SJSA1 (cell line): ENCODE measurements at regions not wholly inside any gene's neighbourhood (a gene's known extent, or its start where the extent isn't known, plus 50 kb on each side); places are given as distances from the start of the nearest gene placed in this dataset.
A peak's percentile ranks its signal among the peaks of the same experiment; 100 is the strongest.

Experiments used
- DNase-seq, 2 experiments: peaks; one replicate each; pipeline ENCODE4 v3.0.0-alpha.2; 2015 to 2020; ENCODE audit warnings: low spot score in 2 of 2, low read depth in 1 of 2
- H3K27ac ChIP-seq: fragments of 250-450 bp; sonication (Bioruptor Pico); 2 replicates; pipeline ENCODE4 v1.5.1; 2020; ENCODE audit warnings: mild to moderate bottlenecking, moderate library complexity
- H3K27me3 ChIP-seq: fragments of 250-450 bp; sonication (Bioruptor Pico); replicated peaks from 2 replicates; pipeline ENCODE4 v1.5.1; 2020; ENCODE audit warnings: mild to moderate bottlenecking, moderate library complexity
- H3K36me3 ChIP-seq: fragments of 250-450 bp; sonication (Bioruptor Pico); 2 replicates; pipeline ENCODE4 v1.5.1; 2020; ENCODE audit warnings: mild to moderate bottlenecking
- H3K4me1 ChIP-seq: fragments of 250-450 bp; sonication (Bioruptor Pico); replicated peaks from 2 replicates; pipeline ENCODE4 v1.6.1; 2021; ENCODE audit warnings: mild to moderate bottlenecking
- H3K4me3 ChIP-seq: fragments of 250-450 bp; sonication (Bioruptor Pico); 2 replicates; pipeline ENCODE4 v1.5.1; 2020; ENCODE audit warnings: mild to moderate bottlenecking
- H3K9me3 ChIP-seq: fragments of 250-450 bp; sonication (Bioruptor Pico); replicated peaks from 2 replicates; pipeline ENCODE4 v1.5.1; 2020; ENCODE audit warnings: mild to moderate bottlenecking

GRCh38 chr12:58169826-58170225 lies 228.5 kb downstream of the ATP23 start:
- H3K9me3 ChIP-seq: no peaks in the 10 kb centered on the region
- no peaks in the 10 kb centered on the region for H3K27me3 ChIP-seq
- H3K36me3 ChIP-seq: no peaks in the 10 kb centered on the region
- H3K27ac ChIP-seq: no peak overlapping the region
- no peaks in the 10 kb centered on the region for H3K4me1 ChIP-seq
- DNase-seq: no peak
- H3K4me3 ChIP-seq: no peak overlapping the region

DNA sequence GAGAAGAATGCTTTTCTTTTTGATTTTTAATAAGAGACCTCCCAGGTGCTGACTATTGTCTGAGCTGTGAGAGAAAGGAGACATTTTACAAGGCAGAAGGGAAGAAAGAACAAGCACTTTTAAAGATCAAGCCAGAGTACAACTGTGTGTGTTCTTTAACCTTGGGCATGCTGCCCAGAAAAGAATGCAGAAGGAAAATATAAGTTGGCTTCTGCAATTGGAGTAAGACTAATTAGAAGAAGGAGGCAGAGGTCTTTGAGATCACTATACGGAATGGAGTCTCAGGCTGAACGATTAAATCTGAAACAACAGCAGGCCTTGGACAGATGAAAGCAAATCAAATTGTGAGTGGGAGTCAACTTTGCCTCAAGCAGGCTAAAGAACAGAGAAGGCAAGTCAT lies 230.5 kb downstream of the ATP23 start:
- no peak overlapping the region for H3K27ac ChIP-seq
- H3K27me3 ChIP-seq: no peaks in the 10 kb centered on the region
- H3K36me3 ChIP-seq: no peaks in the 10 kb centered on the region
- DNase-seq: peak in 1 of 2 experiments; percentile 3
- no peak overlapping the region for H3K4me3 ChIP-seq
- no peaks in the 10 kb centered on the region for H3K4me1 ChIP-seq
- H3K9me3 ChIP-seq: no peaks in the 10 kb centered on the region

DNA sequence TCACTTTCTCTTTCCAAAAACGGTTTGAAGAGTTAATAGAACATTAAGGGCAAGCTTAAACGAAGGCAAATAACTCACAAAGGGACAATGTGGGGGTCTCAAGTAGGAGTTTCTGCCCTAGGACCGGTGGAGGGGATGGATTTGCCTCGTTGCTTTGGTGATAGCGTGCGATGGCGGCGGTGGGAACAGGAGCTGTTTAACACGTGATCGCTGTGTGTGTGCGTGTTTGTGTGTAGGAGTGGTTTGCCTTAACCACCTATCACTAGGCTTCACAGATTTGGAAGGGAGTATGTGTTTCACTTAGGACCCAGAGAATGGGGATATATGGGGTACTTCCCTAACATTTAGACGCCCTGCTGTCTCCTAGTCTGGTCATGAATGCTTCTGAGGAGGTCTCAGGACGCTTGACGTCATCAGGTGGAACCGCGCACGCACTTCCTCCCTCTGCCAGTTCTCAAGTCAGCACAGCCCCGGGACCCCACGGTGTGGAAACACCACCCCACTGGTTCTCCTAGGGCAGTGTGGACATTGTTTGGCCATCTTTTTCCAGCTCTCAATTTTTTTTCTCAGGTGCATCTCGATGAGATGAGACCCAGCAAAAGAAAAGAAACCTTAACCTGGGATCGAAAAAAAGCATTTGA lies 231.2 kb downstream of the ATP23 start:
- H3K27ac ChIP-seq: no peak overlapping the region
- no peaks in the 10 kb centered on the region for H3K9me3 ChIP-seq
- no peaks in the 10 kb centered on the region for H3K36me3 ChIP-seq
- no peak for DNase-seq
- H3K4me3 ChIP-seq: no peak overlapping the region
- H3K4me1 ChIP-seq: no peaks in the 10 kb centered on the region
- no peaks in the 10 kb centered on the region for H3K27me3 ChIP-seq

- H3K36me3 ChIP-seq: no peaks in the 10 kb centered on the region
- no peaks in the 10 kb centered on the region for H3K27me3 ChIP-seq
- no peaks in the 10 kb centered on the region for H3K9me3 ChIP-seq
- no peaks in the 10 kb centered on the region for H3K4me1 ChIP-seq
- no peak overlapping the region for H3K27ac ChIP-seq
- H3K4me3 ChIP-seq: no peak overlapping the region
- DNase-seq: no peak
These were observed 232.9 kb downstream of the ATP23 start for GRCh38 chr12:58174316-58174715.

DNA sequence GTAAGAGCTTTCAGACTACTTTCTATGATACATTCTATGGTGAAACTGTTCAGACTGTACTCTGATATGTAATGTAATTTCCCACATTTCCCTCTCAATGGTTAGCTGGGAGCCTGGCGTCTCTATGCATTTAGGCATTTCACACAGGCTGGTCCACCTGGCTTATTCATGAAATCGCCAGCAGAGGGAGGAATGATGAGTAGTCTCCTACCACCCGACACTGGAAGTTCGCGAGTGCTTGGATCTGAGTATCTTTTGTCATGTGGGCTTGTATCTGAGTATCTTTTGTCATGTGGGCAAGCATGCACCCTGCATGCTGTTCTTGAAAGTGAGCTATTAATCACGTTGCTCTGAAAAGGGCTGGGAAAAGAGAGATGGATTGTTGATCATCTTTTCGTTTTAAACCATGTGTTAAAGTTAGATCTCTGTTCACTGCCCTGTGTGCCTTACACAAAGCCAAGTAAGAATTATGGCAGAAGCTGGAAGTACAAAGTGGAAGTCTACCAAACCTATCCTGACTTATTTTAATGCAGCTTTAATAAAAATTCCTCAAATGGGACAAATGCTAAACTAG lies 235.0 kb downstream of the ATP23 start:
- H3K36me3 ChIP-seq: no peaks in the 10 kb centered on the region
- no peak overlapping the region for H3K27ac ChIP-seq
- H3K9me3 ChIP-seq: no peaks in the 10 kb centered on the region
- DNase-seq: no peak
- H3K4me3 ChIP-seq: no peak overlapping the region
- H3K4me1 ChIP-seq: no peaks in the 10 kb centered on the region
- H3K27me3 ChIP-seq: no peaks in the 10 kb centered on the region

DNA sequence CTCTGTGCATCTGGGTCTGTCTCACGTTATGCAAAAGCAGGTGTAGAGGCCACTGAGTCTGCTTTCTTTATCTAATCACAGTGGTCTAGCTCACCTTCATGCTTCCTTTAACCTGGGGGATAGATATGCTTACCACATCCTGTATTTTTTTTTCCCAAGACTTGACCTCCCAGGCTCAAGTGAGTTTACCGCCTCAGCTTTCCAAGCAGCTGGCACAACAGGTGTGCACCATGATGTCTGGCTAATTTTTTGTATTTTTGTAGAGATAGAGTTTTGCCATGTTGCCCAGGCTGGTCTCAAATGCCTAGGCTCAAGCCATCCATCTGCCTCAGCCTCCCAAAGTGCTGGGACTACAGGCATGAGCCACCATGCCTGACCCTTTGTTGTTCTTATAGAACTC lies 236.0 kb downstream of the ATP23 start:
- no peaks in the 10 kb centered on the region for H3K4me1 ChIP-seq
- no peak for DNase-seq

DNA sequence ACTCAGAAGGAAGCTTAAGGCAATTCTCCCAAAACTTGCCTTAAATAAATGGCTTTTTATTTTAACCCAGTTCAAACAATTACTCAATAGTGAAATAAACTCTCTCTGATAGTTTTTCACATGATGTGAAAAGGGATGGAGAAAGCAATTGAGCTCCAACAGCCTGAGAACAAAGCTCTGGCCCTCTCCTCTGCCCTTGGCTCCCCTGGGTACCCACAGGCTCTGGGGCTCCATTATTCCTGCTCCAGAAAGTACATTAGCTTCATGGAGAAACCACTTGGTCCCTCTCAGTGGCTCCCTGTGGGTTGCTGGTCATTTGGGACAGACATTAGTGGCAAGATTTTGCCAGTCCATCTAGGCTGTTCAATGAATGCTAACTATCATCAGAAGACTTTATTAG lies 242.8 kb downstream of the ATP23 start:
- Histone ChIP-seq H3K27ac (no peak overlapping the region), H3K27me3 (no peaks in the 10 kb centered on the region), H3K4me3 (no peak overlapping the region), H3K36me3 (no peaks in the 10 kb centered on the region), H3K9me3 (no peaks in the 10 kb centered on the region), H3K4me1 (no peaks in the 10 kb centered on the region)
- no peak for DNase-seq

More for the DNA sequence above, 236.0 kb downstream of the ATP23 start:
- Histone ChIP-seq H3K27me3 (no peaks in the 10 kb centered on the region), H3K4me3 (no peak overlapping the region), H3K27ac (no peak overlapping the region), H3K36me3 (no peaks in the 10 kb centered on the region), H3K9me3 (no peaks in the 10 kb centered on the region)

GRCh38 chr12:58186401-58186800 lies 245.0 kb downstream of the ATP23 start:
- Histone ChIP-seq H3K4me3 (no peak overlapping the region), H3K9me3 (no peaks in the 10 kb centered on the region), H3K27ac (no peak overlapping the region), H3K27me3 (no peaks in the 10 kb centered on the region), H3K4me1 (no peaks in the 10 kb centered on the region), H3K36me3 (no peaks in the 10 kb centered on the region)
- no peak for DNase-seq

GRCh38 chr12:58186914-58187313 lies 245.5 kb downstream of the ATP23 start:
- Histone ChIP-seq H3K27me3 (no peaks in the 10 kb centered on the region), H3K9me3 (no peaks in the 10 kb centered on the region), H3K4me3 (no peak overlapping the region), H3K4me1 (no peaks in the 10 kb centered on the region), H3K36me3 (no peaks in the 10 kb centered on the region), H3K27ac (no peak overlapping the region)
- no peak for DNase-seq

DNA sequence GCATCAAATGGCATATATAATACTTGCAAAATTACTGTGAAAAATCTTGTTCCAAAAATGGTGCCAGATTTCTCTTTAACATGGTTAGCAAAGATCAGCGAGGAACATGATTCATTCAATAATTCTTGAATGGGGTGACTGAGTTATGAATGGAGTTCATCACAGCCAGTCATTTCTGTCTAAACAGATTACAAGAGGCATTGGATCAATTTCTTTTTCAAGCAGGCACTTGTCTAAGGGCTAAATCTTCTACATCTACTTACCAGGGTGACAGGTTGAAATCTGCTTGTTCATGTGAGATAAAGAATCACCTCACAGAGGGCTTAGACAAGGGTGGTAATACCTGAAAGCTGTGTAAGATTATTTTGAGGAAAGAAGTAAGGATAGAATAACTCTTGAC lies 247.7 kb downstream of the ATP23 start:
- Histone ChIP-seq H3K9me3 (no peaks in the 10 kb centered on the region), H3K27ac (no peak overlapping the region), H3K4me3 (no peak overlapping the region), H3K27me3 (no peaks in the 10 kb centered on the region), H3K4me1 (no peaks in the 10 kb centered on the region), H3K36me3 (no peaks in the 10 kb centered on the region)
- no peak for DNase-seq

DNA sequence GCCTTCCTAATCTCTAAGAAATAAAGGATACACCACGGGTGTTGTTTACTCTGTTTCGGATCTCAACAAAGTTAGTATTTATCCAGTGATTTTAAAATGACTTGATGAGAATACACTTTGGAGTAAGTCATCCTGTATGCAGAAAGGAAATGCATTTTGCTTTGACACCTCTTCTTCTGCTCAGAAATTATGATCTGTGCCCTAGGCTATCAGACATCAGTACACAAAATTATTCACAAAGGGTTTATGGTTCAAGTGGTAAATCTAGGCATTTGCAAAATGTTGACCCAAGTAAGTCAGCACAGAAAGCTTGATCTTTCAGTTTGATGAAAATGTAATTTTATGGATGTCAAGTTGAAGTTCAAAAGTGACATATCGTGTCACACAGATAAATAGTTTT lies 248.5 kb downstream of the ATP23 start:
- Histone ChIP-seq H3K27me3 (no peaks in the 10 kb centered on the region), H3K4me1 (no peaks in the 10 kb centered on the region), H3K36me3 (no peaks in the 10 kb centered on the region), H3K4me3 (no peak overlapping the region), H3K9me3 (no peaks in the 10 kb centered on the region; the same call in 1 of the 2 replicates), H3K27ac (no peak overlapping the region)
- no peak for DNase-seq

DNA sequence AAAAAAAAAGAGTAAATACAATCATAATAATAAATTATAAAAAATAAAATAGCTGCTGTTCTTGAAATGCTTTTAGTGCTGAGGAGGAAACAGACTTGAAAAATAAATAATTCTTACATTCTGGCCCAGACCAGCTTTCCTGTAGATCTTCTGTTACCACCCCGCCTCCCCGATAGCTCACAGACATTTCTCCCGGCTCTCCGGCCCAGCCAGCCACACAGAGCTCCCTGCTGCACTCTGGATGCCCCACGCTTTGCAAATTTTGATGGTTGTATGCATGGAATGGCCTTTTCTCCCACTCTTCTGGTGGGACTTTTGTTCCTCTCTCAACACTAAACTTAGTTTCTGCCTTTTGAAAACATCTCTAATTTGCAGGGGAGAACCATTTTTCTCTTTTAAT lies 249.3 kb downstream of the ATP23 start:
- Histone ChIP-seq H3K27me3 (no peaks in the 10 kb centered on the region), H3K36me3 (no peaks in the 10 kb centered on the region), H3K27ac (no peak overlapping the region), H3K4me3 (no peak overlapping the region), H3K4me1 (no peaks in the 10 kb centered on the region), H3K9me3 (no peaks in the 10 kb centered on the region; the same call in 1 of the 2 replicates)
- DNase-seq: no peak

DNA sequence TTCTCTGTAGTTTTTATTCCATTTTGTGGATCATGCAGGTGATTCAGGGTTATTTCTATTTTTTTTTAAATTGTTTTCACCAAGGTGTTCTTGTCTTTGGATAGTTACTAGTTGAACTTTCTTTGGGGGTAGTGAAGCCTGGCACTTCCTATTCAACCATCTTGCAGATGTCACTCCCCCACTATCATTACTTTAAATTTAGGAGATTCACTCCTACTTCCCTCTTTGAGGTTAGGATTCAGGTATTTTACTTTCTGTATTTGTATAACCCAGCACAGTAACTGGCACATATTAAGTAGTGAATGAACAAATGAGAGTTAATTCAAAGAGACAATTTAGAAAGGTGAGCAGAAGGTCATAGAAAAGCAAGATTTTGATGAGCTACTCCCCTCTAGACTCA lies 255.6 kb downstream of the ATP23 start:
- Histone ChIP-seq H3K4me3 (no peak overlapping the region), H3K9me3 (no peaks in the 10 kb centered on the region; the same call in 1 of the 2 replicates), H3K4me1 (no peaks in the 10 kb centered on the region), H3K27ac (no peak overlapping the region), H3K27me3 (no peaks in the 10 kb centered on the region; the same call in 1 of the 2 replicates), H3K36me3 (no peaks in the 10 kb centered on the region)
- no peak for DNase-seq

- Histone ChIP-seq H3K9me3 (no peaks in the 10 kb centered on the region), H3K27ac (no peak overlapping the region), H3K36me3 (no peaks in the 10 kb centered on the region), H3K4me1 (no peaks in the 10 kb centered on the region), H3K4me3 (no peak overlapping the region), H3K27me3 (no peaks in the 10 kb centered on the region; the same call in 1 of the 2 replicates)
- no peak for DNase-seq
These were observed 261.8 kb downstream of the ATP23 start for GRCh38 chr12:58202933-58203718.
